C4-2B (cell line): ENCODE measurements at regions not wholly inside any gene's neighbourhood (a gene's known extent, or its start where the extent isn't known, plus 50 kb on each side); places are given as distances from the start of the nearest gene placed in this dataset.

Source experiments
- ZFX ChIP-seq: fragments of 450-650 bp; IDR thresholded peaks from 2 replicates; pipeline ENCODE4 v1.6.1; 2017
- TF ChIP-seq, protein P1 (sequence below): fragments of 450-650 bp; conservative IDR thresholded peaks from 2 replicates; pipeline ENCODE4 v1.5.1; 2017; ENCODE audit warnings: mild to moderate bottlenecking

GRCh38 chr7:51634538-51634937 lies 317.9 kb upstream of the COBL start:
- TF ChIP-seq, protein P1, sequence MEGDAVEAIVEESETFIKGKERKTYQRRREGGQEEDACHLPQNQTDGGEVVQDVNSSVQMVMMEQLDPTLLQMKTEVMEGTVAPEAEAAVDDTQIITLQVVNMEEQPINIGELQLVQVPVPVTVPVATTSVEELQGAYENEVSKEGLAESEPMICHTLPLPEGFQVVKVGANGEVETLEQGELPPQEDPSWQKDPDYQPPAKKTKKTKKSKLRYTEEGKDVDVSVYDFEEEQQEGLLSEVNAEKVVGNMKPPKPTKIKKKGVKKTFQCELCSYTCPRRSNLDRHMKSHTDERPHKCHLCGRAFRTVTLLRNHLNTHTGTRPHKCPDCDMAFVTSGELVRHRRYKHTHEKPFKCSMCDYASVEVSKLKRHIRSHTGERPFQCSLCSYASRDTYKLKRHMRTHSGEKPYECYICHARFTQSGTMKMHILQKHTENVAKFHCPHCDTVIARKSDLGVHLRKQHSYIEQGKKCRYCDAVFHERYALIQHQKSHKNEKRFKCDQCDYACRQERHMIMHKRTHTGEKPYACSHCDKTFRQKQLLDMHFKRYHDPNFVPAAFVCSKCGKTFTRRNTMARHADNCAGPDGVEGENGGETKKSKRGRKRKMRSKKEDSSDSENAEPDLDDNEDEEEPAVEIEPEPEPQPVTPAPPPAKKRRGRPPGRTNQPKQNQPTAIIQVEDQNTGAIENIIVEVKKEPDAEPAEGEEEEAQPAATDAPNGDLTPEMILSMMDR: no peak
- TF ChIP-seq ZFX: no peak
